HFFc6 (cell line): ENCODE measurements at regions not wholly inside any gene's neighbourhood (a gene's known extent, or its start where the extent isn't known, plus 50 kb on each side); places are given as distances from the start of the nearest gene placed in this dataset.

Source experiments
- DNase-seq: peaks from one replicate; pipeline ENCODE4 v3.0.0-alpha.2; 2018
- H3K27ac Mint-ChIP-seq: 2 replicates; pipeline ENCODE4 v1.8.0; 2020; ENCODE audit warnings: mild to moderate bottlenecking, mixed read lengths
- H3K27me3 Mint-ChIP-seq: 2 replicates; pipeline ENCODE4 v1.8.0; 2021; ENCODE audit warnings: mild to moderate bottlenecking, moderate library complexity, mixed read lengths; ENCODE audit not compliant: insufficient read depth
- H3K36me3 Mint-ChIP-seq: 2 replicates; pipeline ENCODE4 v1.8.0; 2021; ENCODE audit warnings: low read depth, mixed read lengths
- H3K4me1 Mint-ChIP-seq: 2 replicates; pipeline ENCODE4 v1.8.0; 2020; ENCODE audit warnings: low read depth, mixed read lengths
- H3K4me3 Mint-ChIP-seq: 2 replicates; pipeline ENCODE4 v1.8.0; 2020; ENCODE audit warnings: mild to moderate bottlenecking, moderate library complexity, mixed read lengths
- H3K9me3 Mint-ChIP-seq: 2 replicates; pipeline ENCODE4 v1.8.0; 2020; ENCODE audit warnings: mild to moderate bottlenecking, mixed read lengths
- TF ChIP-seq, protein P1 (sequence below): fragments of 200-600 bp; sonication (generic); IDR thresholded peaks from 2 replicates; pipeline ENCODE4 v1.5.0; 2021; ENCODE audit warnings: antibody characterized with exemption, mild to moderate bottlenecking

DNA sequence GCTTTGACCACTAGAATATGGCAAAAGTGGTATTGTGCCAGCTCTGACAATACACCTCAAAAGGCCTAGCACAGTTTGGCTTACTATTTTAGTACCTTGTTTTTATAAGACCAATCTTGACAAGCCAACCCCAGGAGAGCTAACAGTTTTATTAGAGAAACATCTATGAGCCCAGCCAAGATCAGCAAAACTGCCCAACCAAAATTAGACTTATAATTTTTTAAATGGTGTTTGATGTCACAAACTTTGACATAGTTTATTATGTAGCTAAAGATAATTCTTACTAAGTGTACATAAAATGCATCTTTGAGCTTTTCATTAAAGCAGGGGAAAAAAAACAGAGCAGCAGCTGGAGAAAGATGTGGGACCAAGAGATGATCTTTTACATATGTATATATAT, 537.5 kb downstream of the ZPLD1 start:
- Mint-ChIP-seq H3K4me1 (no peaks in the 10 kb centered on the region), H3K4me3 (no peak overlapping the region), H3K9me3 (peaks cover 26% of the 10 kb centered on the region), H3K27ac (no peak overlapping the region), H3K36me3 (no peaks in the 10 kb centered on the region), H3K27me3 (no peaks in the 10 kb centered on the region)
- DNase-seq = no peak
- TF ChIP-seq, protein P1, sequence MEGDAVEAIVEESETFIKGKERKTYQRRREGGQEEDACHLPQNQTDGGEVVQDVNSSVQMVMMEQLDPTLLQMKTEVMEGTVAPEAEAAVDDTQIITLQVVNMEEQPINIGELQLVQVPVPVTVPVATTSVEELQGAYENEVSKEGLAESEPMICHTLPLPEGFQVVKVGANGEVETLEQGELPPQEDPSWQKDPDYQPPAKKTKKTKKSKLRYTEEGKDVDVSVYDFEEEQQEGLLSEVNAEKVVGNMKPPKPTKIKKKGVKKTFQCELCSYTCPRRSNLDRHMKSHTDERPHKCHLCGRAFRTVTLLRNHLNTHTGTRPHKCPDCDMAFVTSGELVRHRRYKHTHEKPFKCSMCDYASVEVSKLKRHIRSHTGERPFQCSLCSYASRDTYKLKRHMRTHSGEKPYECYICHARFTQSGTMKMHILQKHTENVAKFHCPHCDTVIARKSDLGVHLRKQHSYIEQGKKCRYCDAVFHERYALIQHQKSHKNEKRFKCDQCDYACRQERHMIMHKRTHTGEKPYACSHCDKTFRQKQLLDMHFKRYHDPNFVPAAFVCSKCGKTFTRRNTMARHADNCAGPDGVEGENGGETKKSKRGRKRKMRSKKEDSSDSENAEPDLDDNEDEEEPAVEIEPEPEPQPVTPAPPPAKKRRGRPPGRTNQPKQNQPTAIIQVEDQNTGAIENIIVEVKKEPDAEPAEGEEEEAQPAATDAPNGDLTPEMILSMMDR = no peak

- H3K4me1 Mint-ChIP-seq = no peaks in the 10 kb centered on the region
- TF ChIP-seq, protein P1 = no peak
- no peaks in the 10 kb centered on the region for H3K27me3 Mint-ChIP-seq
- H3K9me3 Mint-ChIP-seq = peaks cover 26% of the 10 kb centered on the region
- H3K27ac Mint-ChIP-seq = no peak overlapping the region
- no peak overlapping the region for H3K4me3 Mint-ChIP-seq
- H3K36me3 Mint-ChIP-seq = no peaks in the 10 kb centered on the region
- DNase-seq = no peak
Measured at GRCh38 chr3:102974333-102974732, 539.5 kb downstream of the ZPLD1 start.

- Mint-ChIP-seq H3K27ac (no peak overlapping the region), H3K4me3 (no peak overlapping the region), H3K27me3 (no peaks in the 10 kb centered on the region; the same call in 1 of the 2 replicates), H3K36me3 (peaks cover 4% of the 10 kb centered on the region; the same call in 1 of the 2 replicates), H3K9me3 (peaks cover 34% of the 10 kb centered on the region), H3K4me1 (no peaks in the 10 kb centered on the region)
- TF ChIP-seq, protein P1 = no peak
- no peak for DNase-seq
Measured at GRCh38 chr3:102979191-102979590, 544.4 kb downstream of the ZPLD1 start.

DNA sequence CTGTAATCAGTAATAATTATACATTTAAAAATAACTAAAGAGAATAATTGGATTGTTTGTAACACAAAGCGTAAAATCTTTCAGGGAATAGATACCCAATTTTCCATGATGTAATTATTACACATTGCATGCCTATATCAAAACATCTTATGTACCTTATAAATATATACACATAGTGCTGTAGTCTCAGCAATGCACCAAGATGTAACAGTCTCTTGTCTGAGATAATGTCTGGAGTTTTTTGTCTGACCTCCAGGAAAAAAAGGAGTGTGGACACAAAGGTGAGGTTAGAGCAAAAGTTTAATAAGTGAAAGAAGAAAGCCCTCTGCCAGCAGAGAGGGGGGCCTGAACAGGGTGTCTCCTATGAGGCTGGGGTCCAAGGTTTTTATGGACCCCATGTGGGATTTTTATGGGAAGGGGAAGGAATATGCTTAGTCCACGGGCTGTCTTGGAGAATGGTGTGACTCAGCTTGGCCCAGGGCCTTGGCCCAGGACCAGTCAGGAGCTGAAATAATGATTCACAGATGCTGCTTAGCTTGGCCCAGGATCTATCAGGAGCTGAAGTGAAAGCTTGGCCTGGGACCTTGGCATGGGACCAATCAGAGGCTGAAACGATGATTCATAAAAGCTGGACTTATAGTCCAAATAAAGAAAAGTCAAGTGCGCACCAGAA, 545.0 kb downstream of the ZPLD1 start:
- DNase-seq = peak; percentile 43
- Mint-ChIP-seq H3K27me3 (no peaks in the 10 kb centered on the region; the same call in 1 of the 2 replicates), H3K4me1 (no peaks in the 10 kb centered on the region), H3K27ac (no peak overlapping the region), H3K4me3 (no peak overlapping the region), H3K36me3 (peaks cover 4% of the 10 kb centered on the region; the same call in 1 of the 2 replicates), H3K9me3 (peaks cover 35% of the 10 kb centered on the region)
- TF ChIP-seq, protein P1 = no peak

DNA sequence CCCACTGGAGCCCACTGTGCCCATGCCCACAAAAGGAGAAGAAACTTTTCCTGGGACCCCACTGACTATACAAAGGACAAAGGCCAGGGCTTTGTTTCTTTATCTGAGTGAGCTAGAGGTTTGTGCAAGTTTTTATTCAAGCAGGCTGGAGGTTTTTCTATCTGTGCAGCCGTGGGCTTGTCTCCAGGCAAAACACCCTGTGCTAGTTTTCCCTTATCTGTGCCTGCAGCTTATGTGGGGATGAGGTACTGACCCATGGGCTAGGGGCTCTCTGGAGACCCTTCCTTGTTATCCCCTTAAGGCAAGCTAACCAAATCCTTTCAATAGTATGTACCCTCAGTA, 545.5 kb downstream of the ZPLD1 start:
- Mint-ChIP-seq H3K27ac (no peak overlapping the region), H3K36me3 (peaks cover 4% of the 10 kb centered on the region; the same call in 1 of the 2 replicates), H3K4me1 (no peaks in the 10 kb centered on the region), H3K4me3 (no peak overlapping the region), H3K27me3 (no peaks in the 10 kb centered on the region; the same call in 1 of the 2 replicates), H3K9me3 (peaks cover 35% of the 10 kb centered on the region)
- TF ChIP-seq, protein P1 = no peak
- no peak for DNase-seq
